PC-9 (cell line): ENCODE measurements at regions not wholly inside any gene's neighbourhood (a gene's known extent, or its start where the extent isn't known, plus 50 kb on each side); places are given as distances from the start of the nearest gene placed in this dataset.

ENCODE experiments used
- BruUV-seq: library from RNA; stranded (reverse); fragments of 400-500 nt; replicated peaks from 2 replicates; lab custom pipeline; 2021; lab: Mats Ljungman, UMichigan
- CTCF ChIA-PET: fragments of 300-600 bp; sonication (Branson Sonifier 250); formaldehyde crosslinking; loops from one replicate; lab custom pipeline; 2022; ENCODE audit warnings: antibody characterized with exemption; lab: Charles Lee
- POLR2A ChIA-PET: fragments of 300-600 bp; sonication (Branson Sonifier 250); formaldehyde crosslinking; loops from one replicate; lab custom pipeline; 2022; ENCODE audit warnings: antibody characterized with exemption; ENCODE audit not compliant: unreplicated experiment; lab: Charles Lee
- DNase-seq, 2 experiments: peaks; one replicate each; pipeline versions ENCODE4 v3.0.0 to v3.0.0-alpha.2; 2015 to 2022; ENCODE audit warnings: mixed read lengths in 1 of 2
- H2AFZ ChIP-seq: fragments of 200-600 bp; sonication (generic); 2 replicates; pipeline ENCODE4 v1.8.1; 2017; ENCODE audit warnings: antibody characterized with exemption
- H3F3A ChIP-seq: fragments of 200-600 bp; sonication (generic); 2 replicates; pipeline ENCODE4 v1.8.1; 2017; ENCODE audit warnings: antibody characterized with exemption, mild to moderate bottlenecking, low read depth; ENCODE audit not compliant: insufficient read depth
- H3K27ac ChIP-seq: fragments of 200-600 bp; sonication (generic); 2 replicates; pipeline ENCODE4 v1.6.1; 2016; ENCODE audit warnings: mixed run types
- H3K27me3 ChIP-seq: fragments of 200-600 bp; sonication (generic); 2 replicates; pipeline ENCODE4 v1.6.1; 2016; ENCODE audit warnings: low read depth, mixed run types; ENCODE audit not compliant: insufficient read depth
- H3K36me3 ChIP-seq: fragments of 200-600 bp; sonication (generic); 2 replicates; pipeline ENCODE4 v1.6.1; 2016; ENCODE audit warnings: low read depth, mixed run types
- H3K4me1 ChIP-seq: fragments of 200-600 bp; sonication (generic); replicated peaks from 2 replicates; pipeline ENCODE4 v1.6.1; 2016; ENCODE audit warnings: mixed run types; ENCODE audit not compliant: insufficient read depth
- H3K4me2 ChIP-seq: fragments of 200-600 bp; sonication (generic); 2 replicates; pipeline ENCODE4 v1.6.1; 2017; ENCODE audit warnings: mixed run types
- H3K4me3 ChIP-seq: fragments of 200-600 bp; sonication (generic); 2 replicates; pipeline ENCODE4 v1.6.1; 2016; ENCODE audit warnings: mixed run types
- H3K79me2 ChIP-seq: fragments of 200-600 bp; sonication (generic); 2 replicates; pipeline ENCODE4 v1.6.1; 2017; ENCODE audit warnings: low read depth, mixed run types
- H3K9me2 ChIP-seq: fragments of 200-600 bp; sonication (generic); 2 replicates; pipeline ENCODE4 v1.8.1; 2017; ENCODE audit warnings: mild to moderate bottlenecking; ENCODE audit not compliant: insufficient read depth
- H3K9me3 ChIP-seq: fragments of 200-600 bp; sonication (generic); 2 replicates; pipeline ENCODE4 v1.8.1; 2016; ENCODE audit warnings: low read depth; ENCODE audit not compliant: insufficient read depth
- H4K20me1 ChIP-seq: fragments of 200-600 bp; sonication (generic); 2 replicates; pipeline ENCODE4 v1.8.1; 2017; ENCODE audit not compliant: insufficient read depth
- EZH2 ChIP-seq: fragments of 200-600 bp; sonication (generic); IDR thresholded peaks from 2 replicates; pipeline ENCODE4 v1.8.0; 2017; ENCODE audit warnings: antibody characterized with exemption, low read depth
- intact Hi-C: fragments of 100-400 bp; cut with micrococcal nuclease; formaldehyde crosslinking; loops from one replicate; pipeline ENCODE4 v1.10.0; 2022; ENCODE audit not compliant: unreplicated experiment
- TF ChIP-seq, protein P1 (sequence below): fragments of 200-600 bp; sonication (generic); conservative IDR thresholded peaks from 2 replicates; pipeline ENCODE4 v1.6.1; 2017; ENCODE audit warnings: mixed run types, antibody characterized with exemption, mild to moderate bottlenecking, moderate library complexity

DNA sequence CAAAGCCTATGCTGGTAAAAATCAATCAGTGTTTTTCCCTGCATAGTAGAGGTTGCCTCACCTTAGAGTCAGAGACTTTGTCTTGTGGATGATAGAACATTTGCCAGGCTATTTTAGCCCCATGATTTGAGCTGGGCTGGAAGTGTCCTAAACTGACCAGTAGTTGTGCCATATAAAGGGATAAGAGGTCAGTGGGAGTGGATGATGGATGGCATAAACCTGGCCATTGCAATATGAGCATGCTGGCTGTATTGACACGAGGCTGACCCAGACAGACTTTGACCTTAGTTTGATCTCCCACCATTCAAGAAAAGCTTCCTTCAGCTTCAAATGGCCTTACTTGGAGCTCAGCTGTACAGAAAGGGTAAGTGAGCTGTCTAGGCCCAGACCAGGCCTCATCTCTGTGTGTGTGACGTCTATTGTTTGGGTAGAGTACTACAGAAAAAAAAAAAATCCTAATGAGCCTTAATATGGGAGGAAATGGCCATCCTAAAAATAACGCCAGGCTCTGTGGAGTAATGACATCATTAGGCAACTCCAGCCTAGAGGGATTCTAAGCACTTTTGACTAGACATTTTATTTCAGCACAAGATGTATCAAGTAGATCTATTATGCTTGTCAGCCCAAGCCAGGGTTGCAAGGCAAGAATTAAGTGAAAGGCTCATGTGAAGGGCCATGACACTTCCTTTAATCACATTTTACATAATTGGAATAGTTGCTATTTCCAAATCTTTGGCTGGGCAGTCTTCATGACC lies 51.3 kb upstream of the CADM1 start:
- Histone ChIP-seq H3K4me2 (no peak overlapping the region), H3K9me3 (no peaks in the 10 kb centered on the region), H3K4me3 (no peak overlapping the region), H3F3A (no peaks in the 10 kb centered on the region), H3K4me1 (no peaks in the 10 kb centered on the region), H2AFZ (no peak overlapping the region), H3K79me2 (no peaks in the 10 kb centered on the region), H4K20me1 (no peaks in the 10 kb centered on the region), H3K27me3 (peaks cover 11% of the 10 kb centered on the region), H3K36me3 (no peaks in the 10 kb centered on the region), H3K9me2 (no peaks in the 10 kb centered on the region), H3K27ac (no peak overlapping the region)
- ChIA-PET POLR2A (no interaction called here), CTCF (no interaction called here)
- no peak for DNase-seq
- intact Hi-C loops = no loop called here
- no TSS peak for BruUV-seq
- no peak for TF ChIP-seq EZH2
- TF ChIP-seq, protein P1, sequence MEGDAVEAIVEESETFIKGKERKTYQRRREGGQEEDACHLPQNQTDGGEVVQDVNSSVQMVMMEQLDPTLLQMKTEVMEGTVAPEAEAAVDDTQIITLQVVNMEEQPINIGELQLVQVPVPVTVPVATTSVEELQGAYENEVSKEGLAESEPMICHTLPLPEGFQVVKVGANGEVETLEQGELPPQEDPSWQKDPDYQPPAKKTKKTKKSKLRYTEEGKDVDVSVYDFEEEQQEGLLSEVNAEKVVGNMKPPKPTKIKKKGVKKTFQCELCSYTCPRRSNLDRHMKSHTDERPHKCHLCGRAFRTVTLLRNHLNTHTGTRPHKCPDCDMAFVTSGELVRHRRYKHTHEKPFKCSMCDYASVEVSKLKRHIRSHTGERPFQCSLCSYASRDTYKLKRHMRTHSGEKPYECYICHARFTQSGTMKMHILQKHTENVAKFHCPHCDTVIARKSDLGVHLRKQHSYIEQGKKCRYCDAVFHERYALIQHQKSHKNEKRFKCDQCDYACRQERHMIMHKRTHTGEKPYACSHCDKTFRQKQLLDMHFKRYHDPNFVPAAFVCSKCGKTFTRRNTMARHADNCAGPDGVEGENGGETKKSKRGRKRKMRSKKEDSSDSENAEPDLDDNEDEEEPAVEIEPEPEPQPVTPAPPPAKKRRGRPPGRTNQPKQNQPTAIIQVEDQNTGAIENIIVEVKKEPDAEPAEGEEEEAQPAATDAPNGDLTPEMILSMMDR = no peak
